ENCODE measurements at regions not wholly inside any gene's neighbourhood (a gene's known extent, or its start where the extent isn't known, plus 50 kb on each side); places are given as distances from the start of the nearest gene placed in this dataset.
A peak's percentile ranks its signal among the peaks of the same experiment; 100 is the strongest.

DNA sequence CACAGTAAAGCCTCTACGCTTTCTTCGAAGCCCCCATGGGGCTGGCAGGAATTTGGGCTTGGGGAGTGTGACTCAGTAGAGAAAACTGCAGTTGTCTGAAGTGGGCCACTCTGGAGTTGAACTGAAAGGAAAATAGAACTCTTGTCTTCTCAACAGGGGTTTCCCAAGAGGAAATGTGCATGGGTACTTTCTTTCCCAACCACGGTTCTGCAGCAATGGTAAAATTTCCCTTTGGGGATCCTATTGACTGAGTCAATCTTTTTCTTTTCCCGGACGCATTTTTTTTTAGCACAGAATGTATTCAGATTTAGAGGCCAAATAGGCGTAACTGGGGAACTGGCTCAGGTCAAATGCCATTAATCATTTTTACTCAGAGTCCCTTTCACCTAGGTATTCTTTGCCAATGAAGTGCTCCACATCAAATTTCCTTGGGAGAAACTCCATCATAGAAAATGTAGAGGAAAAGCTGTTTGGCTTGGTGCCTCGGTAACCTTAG lies 269.3 kb downstream of the STIM2 start:
- peaks cover 18 to 32% (median 25%) of the 10 kb centered on the region in 11 experiments for H3K9me3 ChIP-seq (replicated peaks in 1 of 11)
- no peaks in the 10 kb centered on the region; a peak in 1 of 22 replicates for H3K36me3 ChIP-seq
- H3K4me2 ChIP-seq, result peak overlapping the region in 8 of 11 experiments; percentile 1 to 37 (median 14); a peak in 7 of 22 replicates
- H3K27me3 ChIP-seq, result no peaks in the 10 kb centered on the region
- peaks cover 0 to 5% (median 0%) of the 10 kb centered on the region in 10 experiments; a peak in 1 of 20 replicates for H3K4me1 ChIP-seq
- no peaks in the 10 kb centered on the region for H4K20me1 ChIP-seq
- H3K4me3 ChIP-seq, result no peak overlapping the region
- TF ChIP-seq Cebpa-rat (IDR thresholded peaks at IDR 0.05), result no peak
- no peak overlapping the region for H3K27ac ChIP-seq
- H3K9ac ChIP-seq, result no peak overlapping the region

DNA sequence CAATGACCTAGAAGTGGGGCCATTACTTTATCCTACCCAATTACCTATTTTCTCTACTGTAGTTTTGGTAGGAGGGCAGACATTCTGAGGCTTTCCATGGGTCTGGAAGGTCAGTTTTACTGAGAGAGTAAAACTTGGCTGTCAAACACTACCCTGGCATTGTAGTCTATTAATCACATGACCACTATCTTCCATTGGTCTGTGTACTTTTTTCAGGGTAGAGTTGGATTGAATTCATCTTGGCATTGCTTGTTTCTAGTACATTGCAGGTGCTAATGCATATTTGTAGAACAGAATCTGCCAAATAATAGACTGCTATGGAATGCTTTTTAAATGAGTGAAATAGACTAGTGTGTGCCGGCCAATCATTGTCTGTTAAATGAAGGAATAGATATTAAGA lies 271.9 kb downstream of the STIM2 start:
- H3K27me3 ChIP-seq, result no peaks in the 10 kb centered on the region
- no peak overlapping the region for H3K4me2 ChIP-seq
- no peak overlapping the region for H3K4me3 ChIP-seq
- no peaks in the 10 kb centered on the region for H4K20me1 ChIP-seq
- H3K36me3 ChIP-seq, result no peaks in the 10 kb centered on the region; a peak in 1 of 22 replicates
- H3K27ac ChIP-seq, result no peak overlapping the region
- peaks cover 27 to 43% (median 35%) of the 10 kb centered on the region in 11 experiments for H3K9me3 ChIP-seq (replicated peaks in 1 of 11)
- H3K4me1 ChIP-seq, result peaks cover 0 to 5% (median 0%) of the 10 kb centered on the region in 10 experiments; a peak in 1 of 20 replicates
- no peak overlapping the region for H3K9ac ChIP-seq
- no peak for TF ChIP-seq Cebpa-rat (IDR thresholded peaks at IDR 0.05)

DNA sequence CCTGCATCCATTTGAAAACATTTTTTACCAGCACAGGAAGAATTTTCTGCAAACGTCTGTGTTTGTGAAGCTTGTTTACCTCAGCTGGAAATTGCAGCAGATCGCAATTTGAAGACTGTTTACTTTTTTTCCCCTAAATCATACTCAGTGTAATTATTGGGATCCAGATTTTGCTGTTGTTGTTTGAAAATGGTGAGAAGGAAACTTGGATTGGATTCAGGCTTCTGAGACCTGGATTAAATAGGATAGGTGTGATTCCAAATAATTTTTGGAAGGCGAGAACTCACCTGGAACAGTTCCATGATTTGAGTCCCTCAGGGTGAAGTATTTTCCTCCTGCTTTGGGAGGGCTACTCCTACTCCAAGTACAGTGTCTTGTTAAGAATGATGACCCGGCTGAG lies 279.8 kb downstream of the STIM2 start:
- no peak overlapping the region for H3K9ac ChIP-seq

DNA sequence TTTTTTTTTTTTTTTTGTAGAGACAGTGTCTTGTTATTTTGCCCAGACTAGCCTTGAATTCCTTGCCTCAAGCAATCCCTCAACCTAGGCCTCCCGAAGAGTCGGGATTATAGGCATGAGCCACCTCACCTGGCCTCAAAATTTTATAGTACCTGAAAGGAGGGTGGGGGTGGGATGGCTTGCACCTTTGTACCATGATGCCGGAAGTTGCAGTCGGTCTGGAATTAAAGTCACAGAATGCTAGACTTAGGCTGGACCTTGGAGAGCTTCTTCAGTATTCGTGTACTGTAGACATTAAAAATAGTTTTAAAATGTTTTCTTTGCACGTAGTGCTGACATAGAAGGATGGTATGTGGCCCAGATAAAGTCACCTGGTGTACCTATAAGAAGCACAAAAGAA lies 280.9 kb downstream of the STIM2 start:
- TF ChIP-seq Cebpa-rat (IDR thresholded peaks at IDR 0.05), result no peak
- Histone ChIP-seq H3K4me1 (no peaks in the 10 kb centered on the region), H3K36me3 (no peaks in the 10 kb centered on the region)

More for the DNA sequence above, 279.8 kb downstream of the STIM2 start:
- TF ChIP-seq Cebpa-rat (IDR thresholded peaks at IDR 0.05), result no peak
- H4K20me1 ChIP-seq, result no peaks in the 10 kb centered on the region
- peaks cover 9 to 23% (median 17%) of the 10 kb centered on the region in 11 experiments; a peak in 21 of 22 replicates for H3K9me3 ChIP-seq (replicated peaks in 1 of 11)
- no peak overlapping the region for H3K4me2 ChIP-seq
- H3K4me3 ChIP-seq, result no peak overlapping the region
- H3K27me3 ChIP-seq, result no peaks in the 10 kb centered on the region
- H3K27ac ChIP-seq, result no peak overlapping the region
- no peaks in the 10 kb centered on the region for H3K4me1 ChIP-seq
- H3K36me3 ChIP-seq, result no peaks in the 10 kb centered on the region

DNA sequence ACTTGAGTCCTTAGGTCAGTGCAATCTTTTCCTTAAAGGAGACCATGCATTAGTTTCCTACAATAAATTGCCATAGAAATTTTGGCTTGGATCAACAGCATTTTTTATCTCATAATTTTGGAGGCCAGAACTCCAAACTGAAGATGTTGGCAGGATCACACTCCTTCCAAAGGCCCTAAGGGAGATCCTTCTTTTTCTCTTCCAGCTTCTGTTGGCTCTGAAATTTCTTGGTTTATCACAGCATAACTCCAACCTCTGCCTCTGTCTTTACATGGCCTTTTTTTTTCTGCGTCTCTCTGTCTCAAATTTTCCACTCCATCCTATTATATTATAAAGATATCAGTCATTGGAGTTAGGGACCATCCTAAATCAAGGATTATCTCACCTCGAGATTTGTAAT lies 282.2 kb downstream of the STIM2 start:
- Histone ChIP-seq H3K4me2 (no peak overlapping the region), H3K4me3 (no peak overlapping the region), H3K9ac (no peak overlapping the region), H3K9me3 (replicated peaks in 1 of 11) (peaks cover 9 to 32% (median 23%) of the 10 kb centered on the region in 11 experiments; a peak in 19 of 22 replicates), H3K4me1 (no peaks in the 10 kb centered on the region), H3K27me3 (no peaks in the 10 kb centered on the region), H4K20me1 (no peaks in the 10 kb centered on the region), H3K36me3 (no peaks in the 10 kb centered on the region), H3K27ac (no peak overlapping the region)
- no peak for TF ChIP-seq Cebpa-rat (IDR thresholded peaks at IDR 0.05)

More for the DNA sequence above, 280.9 kb downstream of the STIM2 start:
- Histone ChIP-seq H3K4me2 (no peak overlapping the region), H3K27ac (no peak overlapping the region), H3K9ac (no peak overlapping the region), H3K4me3 (no peak overlapping the region), H3K27me3 (no peaks in the 10 kb centered on the region), H4K20me1 (no peaks in the 10 kb centered on the region), H3K9me3 (replicated peaks in 1 of 11) (peaks cover 6 to 20% (median 12%) of the 10 kb centered on the region in 11 experiments; a peak in 18 of 22 replicates)

DNA sequence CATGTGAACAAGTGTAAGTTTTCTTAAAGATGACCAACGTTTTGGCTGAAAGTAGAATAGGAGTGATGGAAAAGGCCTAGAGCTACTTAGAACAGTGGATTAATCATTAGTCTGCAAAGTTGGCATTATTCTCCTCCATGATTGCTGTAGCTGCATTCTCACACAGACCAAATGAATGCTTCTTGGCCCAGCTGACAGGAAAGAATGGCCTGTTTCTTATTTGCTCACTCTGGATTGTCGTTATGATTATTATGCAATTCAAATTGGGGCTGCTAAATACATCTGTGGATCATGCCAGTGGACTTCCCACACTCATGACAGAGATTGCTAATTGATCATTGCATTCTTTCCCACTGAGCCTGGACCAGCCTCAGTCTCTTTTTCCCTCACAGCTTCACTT lies 285.0 kb downstream of the STIM2 start:
- Histone ChIP-seq H3K9me3 (replicated peaks in 1 of 11) (peaks cover 0 to 14% (median 12%) of the 10 kb centered on the region in 11 experiments; a peak in 13 of 22 replicates), H3K27ac (no peak overlapping the region), H3K4me2 (no peak overlapping the region), H3K27me3 (no peaks in the 10 kb centered on the region), H4K20me1 (no peaks in the 10 kb centered on the region), H3K4me3 (no peak overlapping the region), H3K36me3 (no peaks in the 10 kb centered on the region), H3K9ac (no peak overlapping the region), H3K4me1 (peaks cover 0 to 8% (median 0%) of the 10 kb centered on the region in 10 experiments; a peak in 2 of 20 replicates)
- no peak for TF ChIP-seq Cebpa-rat (IDR thresholded peaks at IDR 0.05)

DNA sequence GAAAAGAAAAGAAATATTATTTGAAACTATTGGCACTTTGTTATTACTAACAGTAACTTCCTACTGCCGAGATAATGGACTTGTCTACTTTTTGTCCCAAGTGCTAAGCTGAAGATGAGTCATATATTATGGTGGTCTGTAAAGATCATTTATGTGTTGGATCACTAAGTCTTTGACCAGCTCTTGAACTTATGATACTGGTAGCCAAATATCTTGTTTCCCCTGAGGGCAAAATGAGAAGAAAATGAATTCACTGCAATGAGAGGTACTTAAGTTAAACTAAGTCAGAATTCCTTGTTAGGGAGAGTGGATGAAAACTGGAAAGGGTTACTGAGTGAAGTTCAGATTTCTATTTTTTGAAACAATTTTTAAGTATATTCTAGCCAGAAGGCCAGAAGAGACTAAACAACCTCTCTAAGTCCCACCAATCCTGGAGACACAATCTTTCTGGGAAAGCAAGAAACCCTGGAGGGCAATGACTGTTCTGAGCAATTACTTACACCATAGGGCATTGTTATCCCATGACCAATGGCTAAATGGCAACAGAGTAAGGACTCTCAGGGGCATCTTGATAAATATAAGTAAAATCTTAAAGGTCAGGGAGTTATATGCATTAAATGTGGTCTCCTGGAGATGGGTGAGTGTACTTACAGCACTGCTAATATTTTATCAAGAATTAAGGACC lies 287.7 kb downstream of the STIM2 start:
- Histone ChIP-seq H3K27ac (no peak overlapping the region), H3K36me3 (no peaks in the 10 kb centered on the region)

DNA sequence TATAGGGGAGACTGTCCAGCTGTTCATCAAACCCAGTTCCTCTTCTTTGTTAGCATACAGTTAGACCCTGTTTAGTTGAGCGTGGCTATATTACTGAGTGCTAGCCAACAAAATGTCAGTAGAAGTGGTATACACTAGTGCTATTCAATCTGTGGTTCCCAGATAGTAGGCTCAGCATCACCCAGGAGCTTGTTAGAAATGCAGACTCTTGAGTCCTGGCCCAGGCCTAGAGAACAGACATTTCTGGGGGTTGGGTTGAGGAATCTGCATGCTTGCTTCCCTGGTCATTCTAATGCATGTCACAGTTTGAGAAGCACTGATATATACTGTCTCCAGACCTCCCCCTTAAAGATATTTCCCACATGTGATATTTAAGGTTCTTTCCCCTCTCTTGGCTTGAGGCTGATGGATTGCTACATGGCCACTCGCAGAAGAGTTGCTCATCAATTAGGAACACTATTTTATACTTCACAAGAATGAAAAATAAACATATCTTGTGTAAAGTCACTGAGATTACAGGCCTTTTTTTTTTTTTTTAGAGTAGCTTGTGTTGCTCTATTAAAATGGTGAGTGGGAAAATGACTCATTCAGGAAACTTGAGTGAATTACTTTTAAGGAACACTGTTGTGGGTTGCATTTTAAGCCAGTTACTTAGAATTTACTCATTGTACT lies 289.0 kb downstream of the STIM2 start:
- Histone ChIP-seq H3K36me3 (no peaks in the 10 kb centered on the region), H3K4me1 (peaks cover 0 to 8% (median 0%) of the 10 kb centered on the region in 10 experiments; a peak in 2 of 20 replicates), H3K27me3 (no peaks in the 10 kb centered on the region), H3K4me3 (no peak overlapping the region), H3K4me2 (no peak overlapping the region), H4K20me1 (no peaks in the 10 kb centered on the region), H3K27ac (no peak overlapping the region), H3K9ac (no peak overlapping the region), H3K9me3 (replicated peaks in 1 of 11) (peaks cover 0 to 14% (median 12%) of the 10 kb centered on the region in 11 experiments; a peak in 13 of 22 replicates)
- TF ChIP-seq Cebpa-rat (IDR thresholded peaks at IDR 0.05), result no peak

More for the DNA sequence above, 287.7 kb downstream of the STIM2 start:
- Histone ChIP-seq H3K4me1 (peaks cover 0 to 8% (median 0%) of the 10 kb centered on the region in 10 experiments; a peak in 2 of 20 replicates), H4K20me1 (no peaks in the 10 kb centered on the region), H3K9ac (no peak overlapping the region), H3K27me3 (no peaks in the 10 kb centered on the region), H3K4me3 (no peak overlapping the region), H3K4me2 (no peak overlapping the region), H3K9me3 (replicated peaks in 1 of 11) (peaks cover 0 to 14% (median 12%) of the 10 kb centered on the region in 11 experiments; a peak in 13 of 22 replicates)
- no peak for TF ChIP-seq Cebpa-rat (IDR thresholded peaks at IDR 0.05)

DNA sequence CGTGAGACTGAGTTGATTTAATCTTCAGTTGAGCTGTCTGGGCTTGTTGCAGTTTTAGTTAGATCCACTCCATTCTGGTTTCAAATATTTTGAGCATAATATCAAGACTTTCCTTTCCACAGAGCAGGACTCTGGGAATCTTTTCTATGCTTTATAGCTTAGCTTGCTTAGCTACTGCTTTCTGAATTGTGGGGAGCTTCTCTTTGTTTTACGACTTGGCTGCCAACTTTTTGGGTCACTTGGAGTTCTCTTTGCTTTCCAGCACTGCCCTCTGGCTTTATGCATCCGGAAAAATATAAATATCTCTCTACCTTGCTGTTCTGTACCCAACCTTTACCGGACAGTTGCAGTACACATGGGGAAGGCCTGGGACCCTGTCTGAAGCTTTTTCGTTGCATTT lies 292.1 kb downstream of the STIM2 start:
- H3K4me3 ChIP-seq, result no peak overlapping the region
- H3K9ac ChIP-seq, result no peak overlapping the region
- H4K20me1 ChIP-seq, result no peaks in the 10 kb centered on the region
- H3K4me2 ChIP-seq, result no peak overlapping the region
- peaks cover 0 to 3% (median 1%) of the 10 kb centered on the region in 11 experiments; a peak in 10 of 22 replicates for H3K9me3 ChIP-seq (replicated peaks in 1 of 11)
- H3K36me3 ChIP-seq, result no peaks in the 10 kb centered on the region
- peaks cover 0 to 8% (median 0%) of the 10 kb centered on the region in 10 experiments; a peak in 2 of 20 replicates for H3K4me1 ChIP-seq
- no peak for TF ChIP-seq Cebpa-rat (IDR thresholded peaks at IDR 0.05)
- no peak overlapping the region for H3K27ac ChIP-seq
- H3K27me3 ChIP-seq, result no peaks in the 10 kb centered on the region

Data from BLaER1 treated with 17β-estradiol and CSF1 and Interleukin-3, amounts not matched to agents 10 nM and 100 nM (cell line).